ENCODE measurements at regions not wholly inside any gene's neighbourhood (a gene's known extent, or its start where the extent isn't known, plus 50 kb on each side); places are given as distances from the start of the nearest gene placed in this dataset.

- 10 to 16% methylated on average over 3 of the region's 3 CpGs for WGBS, 2 donors
- TF ChIP-seq POLR2A (IDR thresholded peaks at IDR 0.05) (no peak), CTCF (IDR thresholded peaks at IDR 0.05) (no peak), EP300 (IDR thresholded peaks at IDR 0.05) (no peak)
These were observed 83.1 kb upstream of the GLRA1 start for GRCh38 chr5:152007653-152008335.

GRCh38 chr5:152004095-152004494 is 79.4 kb upstream of the GLRA1 start:
- no peaks in the 10 kb centered on the region for H3K36me3 ChIP-seq
- H3K4me3 ChIP-seq = no peak overlapping the region
- no peak overlapping the region for H3K27ac ChIP-seq
- 86 to 87% methylated on average over 13 of the region's 13 CpGs for WGBS, 2 donors
- no peaks in the 10 kb centered on the region for H3K4me1 ChIP-seq
- H3K27me3 ChIP-seq = no peaks in the 10 kb centered on the region
- H3K9me3 ChIP-seq = peaks cover 0 to 17% (median 0%) of the 10 kb centered on the region in 4 donors
- DNase-seq (ENCODE audit: low spot score in 2 of 2) = no peak
- TF ChIP-seq CTCF (IDR thresholded peaks at IDR 0.05) = no peak
- no peak for TF ChIP-seq POLR2A (IDR thresholded peaks at IDR 0.05)
- TF ChIP-seq EP300 (IDR thresholded peaks at IDR 0.05) = no peak

More at GRCh38 chr5:152007653-152008335, 83.1 kb upstream of the GLRA1 start:
- no peak overlapping the region for H3K4me3 ChIP-seq
- peaks cover 0 to 5% (median 0%) of the 10 kb centered on the region in 4 donors for H3K9me3 ChIP-seq
- H3K4me1 ChIP-seq = no peaks in the 10 kb centered on the region
- DNase-seq (ENCODE audit: low spot score in 2 of 2) = no peak
- no peak overlapping the region for H3K27ac ChIP-seq
- no peaks in the 10 kb centered on the region for H3K36me3 ChIP-seq
- no peaks in the 10 kb centered on the region for H3K27me3 ChIP-seq

All from tibial nerve (tissue), 4 donors.